AG04450 (cell line): ENCODE measurements at regions not wholly inside any gene's neighbourhood (a gene's known extent, or its start where the extent isn't known, plus 50 kb on each side); places are given as distances from the start of the nearest gene placed in this dataset.

Source experiments
- CTCF ChIA-PET: fragments of 300-600, 350-600 bp; formaldehyde crosslinking; extraction: SDS; loops from one replicate; lab custom pipeline; 2022; ENCODE audit warnings: antibody characterized with exemption, inconsistent platforms; lab: Charles Lee
- POLR2A ChIA-PET: fragments of 350-600 bp; formaldehyde crosslinking; extraction: SDS; loops from one replicate; lab custom pipeline; 2021; ENCODE audit warnings: antibody characterized with exemption, inconsistent platforms; lab: Yijun Ruan, JAX
- DNase-seq: peaks from one replicate; pipeline ENCODE4 v3.0.0-alpha.2; 2011; ENCODE audit warnings: low read depth, low spot score
- H3K27ac ChIP-seq: one replicate; pipeline ENCODE4 v1.5.1; 2012; ENCODE audit warnings: low read depth, low read length, control low read depth
- H3K27me3 ChIP-seq: one replicate; pipeline ENCODE4 v1.6.0; 2012; ENCODE audit warnings: low read length; ENCODE audit not compliant: control insufficient read depth, insufficient read depth
- H3K4me3 ChIP-seq: 2 replicates; pipeline ENCODE4 v1.5.1; 2011; ENCODE audit warnings: mild to moderate bottlenecking, low read depth, low read length, control low read depth
- H3K9me3 ChIP-seq: 2 replicates; pipeline ENCODE4 v1.5.1; 2012; ENCODE audit warnings: low read length; ENCODE audit not compliant: control insufficient read depth, insufficient read depth
- CTCF ChIP-seq: IDR thresholded peaks from 2 replicates; pipeline ENCODE4 v1.5.1; 2011; ENCODE audit warnings: low read depth, low read length, control low read depth, inconsistent platforms

- no peak overlapping the region for H3K27ac ChIP-seq
- peak; percentile 43 for DNase-seq
- ChIA-PET POLR2A (interaction anchor here (0.8 kb wide), 1 partner anchor 96 kb away, joined by 3 read pairs; the partner anchor contains the start of gene PTPN13), CTCF (interaction anchor here (0.6 to 8.4 kb wide), 70 partner anchors 8 to 769 kb away, joined by 3 to 125 read pairs (median 4); partner anchors contain the start of genes C4orf36 and PTPN13)
- no peaks in the 10 kb centered on the region for H3K27me3 ChIP-seq
- no peak overlapping the region for H3K4me3 ChIP-seq
- peak; percentile 82 for TF ChIP-seq CTCF
- no peaks in the 10 kb centered on the region for H3K9me3 ChIP-seq
Measured at GRCh38 chr4:86497980-86498862, 95.9 kb upstream of the PTPN13 start.

GRCh38 chr4:86498863-86499166, 95.3 kb upstream of the PTPN13 start:
- H3K27me3 ChIP-seq = no peaks in the 10 kb centered on the region
- POLR2A ChIA-PET = interaction anchor here (0.8 kb wide), 1 partner anchor 95 kb away, joined by 3 read pairs; the partner anchor contains the start of gene PTPN13
- no peak for TF ChIP-seq CTCF
- no peaks in the 10 kb centered on the region for H3K9me3 ChIP-seq
- no peak for DNase-seq
- H3K27ac ChIP-seq = no peak overlapping the region
- CTCF ChIA-PET = interaction anchor here (0.5 to 8.4 kb wide), 62 partner anchors 9 to 769 kb away, joined by 3 to 125 read pairs (median 4); partner anchors contain the start of genes C4orf36 and PTPN13
- no peak overlapping the region for H3K4me3 ChIP-seq

- H3K27ac ChIP-seq = no peak overlapping the region
- H3K27me3 ChIP-seq = no peaks in the 10 kb centered on the region
- DNase-seq = no peak
- H3K4me3 ChIP-seq = no peak overlapping the region
- H3K9me3 ChIP-seq = no peaks in the 10 kb centered on the region
- ChIA-PET POLR2A (no interaction called here), CTCF (interaction anchor here (0.7 to 8.4 kb wide), 11 partner anchors 10 to 427 kb away, joined by 3 to 125 read pairs (median 24); partner anchors contain the start of genes C4orf36 and PTPN13)
- TF ChIP-seq CTCF = no peak
Measured at GRCh38 chr4:86500527-86500926, 93.6 kb upstream of the PTPN13 start.

GRCh38 chr4:86502081-86502480, 92.0 kb upstream of the PTPN13 start:
- ChIA-PET CTCF (interaction anchor here (1.2 kb wide), 1 partner anchor 21 kb away, joined by 3 read pairs; no protein-coding TSS in a partner anchor), POLR2A (no interaction called here)
- H3K9me3 ChIP-seq = no peaks in the 10 kb centered on the region
- no peak overlapping the region for H3K4me3 ChIP-seq
- no peak for DNase-seq
- H3K27me3 ChIP-seq = no peaks in the 10 kb centered on the region
- H3K27ac ChIP-seq = no peak overlapping the region
- TF ChIP-seq CTCF = no peak

- Histone ChIP-seq H3K27ac (no peak overlapping the region), H3K27me3 (no peaks in the 10 kb centered on the region), H3K4me3 (no peak overlapping the region), H3K9me3 (no peaks in the 10 kb centered on the region)
- CTCF ChIA-PET = interaction anchor here (0.9 to 9.7 kb wide), 3 partner anchors 9 to 416 kb away, joined by 3 to 115 read pairs (median 4); no protein-coding TSS in a partner anchor
- POLR2A ChIA-PET = no interaction called here
- DNase-seq = no peak
- TF ChIP-seq CTCF = no peak
Measured at GRCh38 chr4:86506591-86506990, 87.5 kb upstream of the PTPN13 start.
